ENCODE measurements at regions not wholly inside any gene's neighbourhood (a gene's known extent, or its start where the extent isn't known, plus 50 kb on each side); places are given as distances from the start of the nearest gene placed in this dataset.

DNA sequence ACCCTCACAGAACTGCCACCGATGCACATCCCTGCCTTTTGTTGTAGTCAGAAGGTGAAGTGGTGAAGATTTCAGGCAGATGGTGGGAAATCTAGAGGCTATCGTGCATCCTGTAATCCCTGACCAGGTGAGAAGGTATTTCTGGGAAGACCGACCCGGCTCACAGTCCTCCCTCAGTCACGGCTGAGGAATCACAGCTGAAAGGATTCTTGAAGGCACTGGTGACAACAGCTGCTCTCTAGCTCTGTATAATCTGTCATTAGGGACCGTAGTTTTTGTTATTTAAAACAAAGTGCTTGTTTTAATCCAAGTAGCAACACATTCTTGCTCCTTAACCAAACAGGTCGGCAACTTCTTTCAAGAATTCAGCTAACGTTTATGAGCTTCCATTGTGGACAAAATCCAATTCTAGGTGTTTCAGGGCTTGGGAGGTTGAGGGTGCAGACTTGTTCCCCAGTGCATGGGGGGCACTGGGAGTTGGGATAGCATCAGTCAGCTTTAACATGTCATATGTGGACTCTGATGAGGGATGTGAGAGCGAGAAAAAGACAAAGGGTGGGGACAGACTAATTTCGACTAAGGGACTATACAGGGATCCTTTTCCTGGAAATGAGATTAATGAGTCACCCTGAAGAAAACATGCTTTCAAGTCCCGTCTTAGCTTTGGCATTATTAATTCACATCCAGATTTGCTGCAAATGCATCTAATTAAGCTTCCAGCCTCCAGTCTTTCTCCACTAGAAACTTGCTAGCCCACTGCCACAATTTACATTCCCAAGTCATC lies 141.0 kb upstream of the RASGRP1 start:
- DNase-seq (ENCODE audit: low spot score) (no peak), ATAC-seq (no peak)
- H3K27me3 Mint-ChIP-seq (ENCODE audit: low read depth): no peaks in the 10 kb centered on the region
- no peak overlapping the region for H3K27ac Mint-ChIP-seq
- TF ChIP-seq RELA (CRISPR knock-in tag; IDR thresholded peaks at IDR 0.05; ENCODE audit: borderline replicate concordance) (no peak), ZNF423 (CRISPR knock-in tag; IDR thresholded peaks at IDR 0.05) (no peak)
- POLR2A ChIA-PET: interaction anchor here (1.2 kb wide), 1 partner anchor 874 kb away, joined by 3 read pairs; no protein-coding TSS in a partner anchor
- H3K4me1 Mint-ChIP-seq: peaks cover 57% of the 10 kb centered on the region
- H3K4me3 Mint-ChIP-seq: no peak overlapping the region
- no peaks in the 10 kb centered on the region for H3K9me3 Mint-ChIP-seq
- no peaks in the 10 kb centered on the region for H3K36me3 Mint-ChIP-seq
- CTCF ChIA-PET: interaction anchor here (1.1 to 1.8 kb wide), 5 partner anchors 15 to 874 kb away, joined by 3 to 8 read pairs (median 6); no protein-coding TSS in a partner anchor

DNA sequence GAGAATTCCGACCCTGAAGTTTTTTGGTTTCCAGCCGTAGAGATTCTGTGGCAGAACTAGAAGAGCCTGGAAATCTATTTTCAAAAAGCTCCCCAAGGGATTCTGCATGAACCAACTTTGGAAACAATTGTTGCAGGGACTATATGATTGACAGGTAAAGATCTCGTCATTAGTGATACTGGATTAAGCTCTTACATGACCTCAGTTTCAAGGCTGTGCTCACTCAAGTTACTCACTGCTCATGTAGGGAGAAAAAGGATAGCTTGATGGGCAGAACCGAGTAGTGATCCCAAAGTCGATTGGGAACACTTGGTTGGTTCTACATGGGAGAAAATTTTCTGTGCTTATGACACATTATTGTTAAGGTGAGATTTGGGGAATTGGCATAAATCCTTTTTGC lies 142.3 kb upstream of the RASGRP1 start:
- Mint-ChIP-seq H3K4me3 (no peak overlapping the region), H3K36me3 (no peaks in the 10 kb centered on the region), H3K27ac (no peak overlapping the region), H3K9me3 (no peaks in the 10 kb centered on the region), H3K27me3 (ENCODE audit: low read depth) (no peaks in the 10 kb centered on the region), H3K4me1 (peaks cover 54% of the 10 kb centered on the region)
- ChIA-PET POLR2A (no interaction called here), CTCF (interaction anchor here (0.8 to 1.9 kb wide), 15 partner anchors 7 to 1050 kb away, joined by 3 to 8 read pairs (median 5); no protein-coding TSS in a partner anchor)
- no peak for TF ChIP-seq FOXP1 (CRISPR knock-in tag; IDR thresholded peaks at IDR 0.05; ENCODE audit: borderline replicate concordance)
- TF ChIP-seq, protein P1, sequence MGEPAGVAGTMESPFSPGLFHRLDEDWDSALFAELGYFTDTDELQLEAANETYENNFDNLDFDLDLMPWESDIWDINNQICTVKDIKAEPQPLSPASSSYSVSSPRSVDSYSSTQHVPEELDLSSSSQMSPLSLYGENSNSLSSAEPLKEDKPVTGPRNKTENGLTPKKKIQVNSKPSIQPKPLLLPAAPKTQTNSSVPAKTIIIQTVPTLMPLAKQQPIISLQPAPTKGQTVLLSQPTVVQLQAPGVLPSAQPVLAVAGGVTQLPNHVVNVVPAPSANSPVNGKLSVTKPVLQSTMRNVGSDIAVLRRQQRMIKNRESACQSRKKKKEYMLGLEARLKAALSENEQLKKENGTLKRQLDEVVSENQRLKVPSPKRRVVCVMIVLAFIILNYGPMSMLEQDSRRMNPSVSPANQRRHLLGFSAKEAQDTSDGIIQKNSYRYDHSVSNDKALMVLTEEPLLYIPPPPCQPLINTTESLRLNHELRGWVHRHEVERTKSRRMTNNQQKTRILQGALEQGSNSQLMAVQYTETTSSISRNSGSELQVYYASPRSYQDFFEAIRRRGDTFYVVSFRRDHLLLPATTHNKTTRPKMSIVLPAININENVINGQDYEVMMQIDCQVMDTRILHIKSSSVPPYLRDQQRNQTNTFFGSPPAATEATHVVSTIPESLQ (CRISPR knock-in tag; IDR thresholded peaks at IDR 0.05): no peak
- TF ChIP-seq, protein P2, sequence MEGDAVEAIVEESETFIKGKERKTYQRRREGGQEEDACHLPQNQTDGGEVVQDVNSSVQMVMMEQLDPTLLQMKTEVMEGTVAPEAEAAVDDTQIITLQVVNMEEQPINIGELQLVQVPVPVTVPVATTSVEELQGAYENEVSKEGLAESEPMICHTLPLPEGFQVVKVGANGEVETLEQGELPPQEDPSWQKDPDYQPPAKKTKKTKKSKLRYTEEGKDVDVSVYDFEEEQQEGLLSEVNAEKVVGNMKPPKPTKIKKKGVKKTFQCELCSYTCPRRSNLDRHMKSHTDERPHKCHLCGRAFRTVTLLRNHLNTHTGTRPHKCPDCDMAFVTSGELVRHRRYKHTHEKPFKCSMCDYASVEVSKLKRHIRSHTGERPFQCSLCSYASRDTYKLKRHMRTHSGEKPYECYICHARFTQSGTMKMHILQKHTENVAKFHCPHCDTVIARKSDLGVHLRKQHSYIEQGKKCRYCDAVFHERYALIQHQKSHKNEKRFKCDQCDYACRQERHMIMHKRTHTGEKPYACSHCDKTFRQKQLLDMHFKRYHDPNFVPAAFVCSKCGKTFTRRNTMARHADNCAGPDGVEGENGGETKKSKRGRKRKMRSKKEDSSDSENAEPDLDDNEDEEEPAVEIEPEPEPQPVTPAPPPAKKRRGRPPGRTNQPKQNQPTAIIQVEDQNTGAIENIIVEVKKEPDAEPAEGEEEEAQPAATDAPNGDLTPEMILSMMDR (IDR thresholded peaks at IDR 0.05): no peak
- TF ChIP-seq, protein P3, sequence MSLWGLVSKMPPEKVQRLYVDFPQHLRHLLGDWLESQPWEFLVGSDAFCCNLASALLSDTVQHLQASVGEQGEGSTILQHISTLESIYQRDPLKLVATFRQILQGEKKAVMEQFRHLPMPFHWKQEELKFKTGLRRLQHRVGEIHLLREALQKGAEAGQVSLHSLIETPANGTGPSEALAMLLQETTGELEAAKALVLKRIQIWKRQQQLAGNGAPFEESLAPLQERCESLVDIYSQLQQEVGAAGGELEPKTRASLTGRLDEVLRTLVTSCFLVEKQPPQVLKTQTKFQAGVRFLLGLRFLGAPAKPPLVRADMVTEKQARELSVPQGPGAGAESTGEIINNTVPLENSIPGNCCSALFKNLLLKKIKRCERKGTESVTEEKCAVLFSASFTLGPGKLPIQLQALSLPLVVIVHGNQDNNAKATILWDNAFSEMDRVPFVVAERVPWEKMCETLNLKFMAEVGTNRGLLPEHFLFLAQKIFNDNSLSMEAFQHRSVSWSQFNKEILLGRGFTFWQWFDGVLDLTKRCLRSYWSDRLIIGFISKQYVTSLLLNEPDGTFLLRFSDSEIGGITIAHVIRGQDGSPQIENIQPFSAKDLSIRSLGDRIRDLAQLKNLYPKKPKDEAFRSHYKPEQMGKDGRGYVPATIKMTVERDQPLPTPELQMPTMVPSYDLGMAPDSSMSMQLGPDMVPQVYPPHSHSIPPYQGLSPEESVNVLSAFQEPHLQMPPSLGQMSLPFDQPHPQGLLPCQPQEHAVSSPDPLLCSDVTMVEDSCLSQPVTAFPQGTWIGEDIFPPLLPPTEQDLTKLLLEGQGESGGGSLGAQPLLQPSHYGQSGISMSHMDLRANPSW (CRISPR knock-in tag; conservative IDR thresholded peaks at IDR 0.05; ENCODE audit: low read depth): no peak
- no peak for TF ChIP-seq ZNF138 (CRISPR knock-in tag; conservative IDR thresholded peaks at IDR 0.05)
- TF ChIP-seq ETV6 (CRISPR knock-in tag; IDR thresholded peaks at IDR 0.05): no peak
- no peak for TF ChIP-seq GTF2I (CRISPR knock-in tag; conservative IDR thresholded peaks at IDR 0.05)
- TF ChIP-seq ZNF416 (CRISPR knock-in tag; IDR thresholded peaks at IDR 0.05): no peak
- TF ChIP-seq, protein P4, sequence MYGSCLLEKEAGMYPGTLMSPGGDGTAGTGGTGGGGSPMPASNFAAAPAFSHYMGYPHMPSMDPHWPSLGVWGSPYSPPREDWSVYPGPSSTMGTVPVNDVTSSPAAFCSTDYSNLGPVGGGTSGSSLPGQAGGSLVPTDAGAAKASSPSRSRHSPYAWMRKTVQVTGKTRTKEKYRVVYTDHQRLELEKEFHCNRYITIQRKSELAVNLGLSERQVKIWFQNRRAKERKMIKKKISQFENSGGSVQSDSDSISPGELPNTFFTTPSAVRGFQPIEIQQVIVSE (CRISPR knock-in tag; IDR thresholded peaks at IDR 0.05; ENCODE audit: borderline replicate concordance): no peak
- no peak for TF ChIP-seq ZNF263 (CRISPR knock-in tag; IDR thresholded peaks at IDR 0.05; ENCODE audit: low read depth)
- DNase-seq (ENCODE audit: low spot score) (no peak), ATAC-seq (no peak)
